Stimulated activated effector memory CD8-positive, alpha-beta T cell treated with anti-CD3 and anti-CD28 coated beads, Interleukin-12 subunit alpha, Interleukin-12 subunit beta, amount 100 ng/mL, for 72 hours (primary cell): ENCODE measurements at regions not wholly inside any gene's neighbourhood (a gene's known extent, or its start where the extent isn't known, plus 50 kb on each side); places are given as distances from the start of the nearest gene placed in this dataset.

Experiments used
- ATAC-seq: fragments of 150-1000 bp; cut with Tn5 transposase; 2 replicates; pipeline ENCODE4 v1.10.0; 2021
- DNase-seq, 2 donors: peaks; one replicate each; pipeline ENCODE4 v3.0.0; 2021 to 2022; ENCODE audit warnings: low spot score in 2 of 2
- H3K27ac Mint-ChIP-seq: one replicate; pipeline ENCODE4 v1.8.0; 2022; ENCODE audit warnings: mild to moderate bottlenecking, mixed read lengths
- H3K36me3 Mint-ChIP-seq: one replicate; pipeline ENCODE4 v1.8.0; 2022; ENCODE audit warnings: mild to moderate bottlenecking, mixed read lengths
- H3K4me1 Mint-ChIP-seq: one replicate; pipeline ENCODE4 v1.8.0; 2022; ENCODE audit warnings: mixed read lengths
- H3K4me3 Mint-ChIP-seq: one replicate; pipeline ENCODE4 v1.8.0; 2022; ENCODE audit warnings: mild to moderate bottlenecking, mixed read lengths
- H3K9me3 Mint-ChIP-seq: one replicate; pipeline ENCODE4 v1.8.0; 2022; ENCODE audit warnings: mixed read lengths

GRCh38 chr4:1497189-1497801 lies 91.1 kb upstream of the NKX1-1 start:
- DNase-seq: no peak
- Mint-ChIP-seq H3K4me1 (no peaks in the 10 kb centered on the region), H3K4me3 (no peak overlapping the region)

GRCh38 chr4:1496116-1496642 lies 89.9 kb upstream of the NKX1-1 start:
- Mint-ChIP-seq H3K36me3 (no peaks in the 10 kb centered on the region), H3K4me3 (no peak overlapping the region), H3K27ac (no peak overlapping the region), H3K9me3 (no peaks in the 10 kb centered on the region), H3K4me1 (no peaks in the 10 kb centered on the region)
- DNase-seq (no peak), ATAC-seq (no peak)

More at GRCh38 chr4:1497189-1497801, 91.1 kb upstream of the NKX1-1 start:
- Mint-ChIP-seq H3K9me3 (no peaks in the 10 kb centered on the region), H3K27ac (no peak overlapping the region), H3K36me3 (no peaks in the 10 kb centered on the region)
- no peak for ATAC-seq

- no peak overlapping the region for H3K27ac Mint-ChIP-seq
- H3K4me3 Mint-ChIP-seq: no peak overlapping the region
- DNase-seq (no peak), ATAC-seq (no peak)
- H3K36me3 Mint-ChIP-seq: no peaks in the 10 kb centered on the region
- H3K4me1 Mint-ChIP-seq: no peaks in the 10 kb centered on the region
- H3K9me3 Mint-ChIP-seq: no peaks in the 10 kb centered on the region
Observed at GRCh38 chr4:1495416-1496115, 89.3 kb upstream of the NKX1-1 start.

- Mint-ChIP-seq H3K4me1 (no peaks in the 10 kb centered on the region), H3K9me3 (no peaks in the 10 kb centered on the region), H3K4me3 (no peak overlapping the region), H3K27ac (no peak overlapping the region), H3K36me3 (no peaks in the 10 kb centered on the region)
- no peak for ATAC-seq
- DNase-seq: no peak
Observed at GRCh38 chr4:1494416-1495315, 88.4 kb upstream of the NKX1-1 start.

GRCh38 chr4:1493540-1494287 lies 87.5 kb upstream of the NKX1-1 start:
- Mint-ChIP-seq H3K4me3 (no peak overlapping the region), H3K27ac (no peak overlapping the region), H3K9me3 (no peaks in the 10 kb centered on the region), H3K4me1 (no peaks in the 10 kb centered on the region), H3K36me3 (no peaks in the 10 kb centered on the region)
- DNase-seq (no peak), ATAC-seq (no peak)

- H3K27ac Mint-ChIP-seq: no peak overlapping the region
- no peaks in the 10 kb centered on the region for H3K36me3 Mint-ChIP-seq
- no peak overlapping the region for H3K4me3 Mint-ChIP-seq
- H3K9me3 Mint-ChIP-seq: no peaks in the 10 kb centered on the region
- ATAC-seq (no peak), DNase-seq (no peak)
- H3K4me1 Mint-ChIP-seq: no peaks in the 10 kb centered on the region
Observed at GRCh38 chr4:1492651-1493539, 86.7 kb upstream of the NKX1-1 start.

GRCh38 chr4:1492142-1492457 lies 85.9 kb upstream of the NKX1-1 start:
- Mint-ChIP-seq H3K4me3 (no peak overlapping the region), H3K9me3 (peaks cover 2% of the 10 kb centered on the region), H3K4me1 (no peaks in the 10 kb centered on the region), H3K36me3 (no peaks in the 10 kb centered on the region), H3K27ac (no peak overlapping the region)
- ATAC-seq (no peak), DNase-seq (no peak)

GRCh38 chr4:1491328-1492141 lies 85.3 kb upstream of the NKX1-1 start:
- no peaks in the 10 kb centered on the region for H3K4me1 Mint-ChIP-seq
- ATAC-seq (no peak), DNase-seq (no peak)
- H3K27ac Mint-ChIP-seq: no peak overlapping the region
- no peak overlapping the region for H3K4me3 Mint-ChIP-seq
- H3K36me3 Mint-ChIP-seq: no peaks in the 10 kb centered on the region
- peaks cover 6% of the 10 kb centered on the region for H3K9me3 Mint-ChIP-seq

- H3K9me3 Mint-ChIP-seq: peaks cover 10% of the 10 kb centered on the region
- no peak for ATAC-seq
- H3K36me3 Mint-ChIP-seq: no peaks in the 10 kb centered on the region
- no peak for DNase-seq
- no peaks in the 10 kb centered on the region for H3K4me1 Mint-ChIP-seq
- no peak overlapping the region for H3K4me3 Mint-ChIP-seq
- H3K27ac Mint-ChIP-seq: no peak overlapping the region
Observed at GRCh38 chr4:1490654-1491327, 84.5 kb upstream of the NKX1-1 start.

- H3K36me3 Mint-ChIP-seq: no peaks in the 10 kb centered on the region
- H3K4me1 Mint-ChIP-seq: no peaks in the 10 kb centered on the region
- H3K9me3 Mint-ChIP-seq: peaks cover 14% of the 10 kb centered on the region
- no peak overlapping the region for H3K27ac Mint-ChIP-seq
- H3K4me3 Mint-ChIP-seq: no peak overlapping the region
- ATAC-seq (no peak), DNase-seq (no peak)
Observed at GRCh38 chr4:1490011-1490653, 83.9 kb upstream of the NKX1-1 start.

- no peak for DNase-seq
- no peak overlapping the region for H3K27ac Mint-ChIP-seq
- H3K4me3 Mint-ChIP-seq: no peak overlapping the region
- ATAC-seq: no peak
- no peaks in the 10 kb centered on the region for H3K36me3 Mint-ChIP-seq
- H3K9me3 Mint-ChIP-seq: peaks cover 17% of the 10 kb centered on the region
- H3K4me1 Mint-ChIP-seq: no peaks in the 10 kb centered on the region
Observed at GRCh38 chr4:1489639-1489995, 83.4 kb upstream of the NKX1-1 start.

- H3K4me1 Mint-ChIP-seq: no peaks in the 10 kb centered on the region
- H3K9me3 Mint-ChIP-seq: peaks cover 21% of the 10 kb centered on the region
- DNase-seq (no peak), ATAC-seq (no peak)
- H3K27ac Mint-ChIP-seq: no peak overlapping the region
- H3K4me3 Mint-ChIP-seq: no peak overlapping the region
- H3K36me3 Mint-ChIP-seq: no peaks in the 10 kb centered on the region
Observed at GRCh38 chr4:1488831-1489638, 82.8 kb upstream of the NKX1-1 start.
